Muscle layer of colon (tissue), 2 donors: ENCODE measurements at regions not wholly inside any gene's neighbourhood (a gene's known extent, or its start where the extent isn't known, plus 50 kb on each side); places are given as distances from the start of the nearest gene placed in this dataset.

ENCODE experiments used
- H3K27ac ChIP-seq: one replicate; pipeline ENCODE4 v1.7.0; 2013; ENCODE audit warnings: low read depth, mild to moderate bottlenecking, low read length, moderate library complexity
- H3K27me3 ChIP-seq, 2 donors: one replicate each; pipeline ENCODE4 v1.7.0; 2013; ENCODE audit warnings: low read length in 2 of 2, mild to moderate bottlenecking in 2 of 2; ENCODE audit not compliant: insufficient read depth in 2 of 2, control insufficient read depth in 1 of 2
- H3K36me3 ChIP-seq: one replicate; pipeline ENCODE4 v1.7.0; 2013; ENCODE audit warnings: mild to moderate bottlenecking, low read length; ENCODE audit not compliant: insufficient read depth
- H3K4me1 ChIP-seq: one replicate; pipeline ENCODE4 v1.7.0; 2013; ENCODE audit warnings: mild to moderate bottlenecking, low read length; ENCODE audit not compliant: insufficient read depth
- H3K4me3 ChIP-seq, 2 donors: one replicate each; pipeline ENCODE4 v1.7.0; 2013; ENCODE audit warnings: low read length in 2 of 2, low read depth in 1 of 2, mild to moderate bottlenecking in 1 of 2, moderate library complexity in 1 of 2
- H3K9ac ChIP-seq: one replicate; pipeline ENCODE4 v1.7.0; 2013; ENCODE audit warnings: low read length
- H3K9me3 ChIP-seq: one replicate; pipeline ENCODE4 v1.7.0; 2013; ENCODE audit warnings: mild to moderate bottlenecking, low read length
- donor health status: abdominal sarcoma.
- donor health status: Adenocarcinoma of cecum.

DNA sequence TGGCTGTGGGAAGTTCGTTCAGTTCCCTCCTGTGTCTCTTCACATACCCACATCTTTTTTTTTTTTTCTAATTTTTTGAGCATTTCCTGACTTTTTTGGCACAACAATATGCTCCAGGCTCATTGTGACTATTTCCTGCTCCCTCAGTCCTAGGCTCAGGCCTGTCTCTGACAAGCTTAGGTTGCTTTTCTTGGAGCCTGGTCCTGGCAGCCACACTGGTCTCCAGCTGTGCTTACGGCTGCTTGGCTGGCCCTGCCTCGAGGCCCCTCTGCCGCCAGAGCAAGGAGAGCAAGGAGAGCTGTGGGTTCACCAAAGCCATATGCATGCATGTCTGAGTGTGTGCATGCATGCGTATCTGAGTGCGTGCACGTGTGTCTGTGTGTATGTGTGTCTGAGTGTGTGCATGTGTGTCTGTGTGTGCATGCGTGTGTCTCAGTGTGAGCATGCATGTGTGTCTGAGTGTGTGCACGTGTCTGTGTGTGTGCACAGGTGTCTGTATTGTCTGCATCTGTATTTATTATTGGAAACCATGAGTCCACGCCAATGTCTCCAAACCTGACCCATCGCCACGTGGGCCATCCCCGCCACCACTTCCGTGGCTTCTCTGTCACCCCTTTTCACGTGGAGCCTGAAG lies 766.1 kb upstream of the SALL3 start:
- Histone ChIP-seq H3K9ac (no peak overlapping the region), H3K27ac (no peak overlapping the region), H3K4me1 (no peaks in the 10 kb centered on the region), H3K4me3 (no peak overlapping the region), H3K9me3 (no peaks in the 10 kb centered on the region), H3K27me3 (no peaks in the 10 kb centered on the region), H3K36me3 (no peaks in the 10 kb centered on the region)

DNA sequence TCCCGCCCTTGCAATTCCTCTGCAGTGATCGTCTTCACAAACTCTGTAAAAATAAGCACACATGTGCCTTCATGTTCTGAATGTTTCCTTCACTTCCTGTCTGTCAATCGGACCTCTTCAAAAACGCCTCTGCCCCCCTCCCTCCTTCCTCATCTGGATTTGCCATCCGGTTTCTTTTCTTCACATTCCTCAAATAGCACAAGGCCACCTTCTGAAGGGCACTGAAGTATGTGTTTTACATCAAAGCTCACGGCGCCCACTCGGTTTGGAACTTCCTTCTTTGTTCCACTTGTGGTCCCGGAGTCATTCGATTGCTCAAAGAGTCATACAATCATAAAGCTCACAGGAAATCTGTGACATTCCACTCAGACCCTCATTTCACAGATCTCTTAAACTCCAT lies 758.1 kb upstream of the SALL3 start:
- no peaks in the 10 kb centered on the region for H3K9me3 ChIP-seq
- no peak overlapping the region for H3K27ac ChIP-seq

DNA sequence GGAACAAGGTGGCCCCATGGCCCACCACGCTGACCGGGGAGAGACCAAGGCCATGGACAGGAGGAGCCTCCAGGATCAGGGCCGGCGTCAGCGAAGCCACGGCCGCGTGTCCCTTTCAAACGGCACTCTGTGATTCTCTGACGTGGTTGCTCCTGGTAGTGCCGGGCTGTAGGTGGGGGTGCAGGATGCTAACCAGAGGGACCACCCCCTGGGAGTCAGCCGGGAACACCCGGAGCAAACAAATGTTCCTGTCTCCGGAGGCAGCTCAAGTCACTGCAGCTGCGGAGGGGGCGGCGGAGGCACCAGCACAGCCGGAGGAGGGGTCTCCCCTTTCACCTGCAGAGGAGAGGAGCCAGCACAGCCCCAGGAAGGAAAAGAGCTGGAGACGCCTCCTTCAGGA lies 750.6 kb upstream of the SALL3 start:
- Histone ChIP-seq H3K9me3 (no peaks in the 10 kb centered on the region), H3K4me3 (no peak overlapping the region), H3K4me1 (no peaks in the 10 kb centered on the region), H3K27me3 (no peaks in the 10 kb centered on the region), H3K36me3 (no peaks in the 10 kb centered on the region), H3K9ac (no peak overlapping the region), H3K27ac (no peak overlapping the region)

More for the DNA sequence above, 758.1 kb upstream of the SALL3 start:
- no peak overlapping the region for H3K4me3 ChIP-seq
- no peaks in the 10 kb centered on the region for H3K36me3 ChIP-seq
- H3K9ac ChIP-seq = no peak overlapping the region
- H3K27me3 ChIP-seq = no peaks in the 10 kb centered on the region
- H3K4me1 ChIP-seq = no peaks in the 10 kb centered on the region

DNA sequence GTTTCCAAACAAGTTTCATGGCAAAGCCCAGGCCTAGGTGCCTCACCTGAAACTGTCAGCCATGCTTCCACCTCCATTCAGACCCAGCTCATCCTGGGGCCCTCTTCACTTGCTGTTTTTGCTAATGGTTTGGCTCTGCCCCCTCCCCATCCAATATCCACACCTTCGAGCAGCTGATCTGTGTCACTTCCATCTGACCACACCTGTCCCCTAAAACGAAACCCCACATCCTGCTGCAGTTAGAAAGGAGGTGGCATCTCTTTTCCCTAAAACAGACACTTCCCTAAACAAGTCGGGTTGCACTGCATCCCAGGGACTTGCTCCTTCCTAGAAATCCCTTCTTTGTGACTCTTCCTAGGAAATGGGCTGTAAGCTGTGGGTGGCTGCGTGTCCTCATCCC lies 748.7 kb upstream of the SALL3 start:
- no peaks in the 10 kb centered on the region for H3K27me3 ChIP-seq
- no peaks in the 10 kb centered on the region for H3K4me1 ChIP-seq
- no peak overlapping the region for H3K9ac ChIP-seq
- H3K27ac ChIP-seq = no peak overlapping the region
- H3K36me3 ChIP-seq = no peaks in the 10 kb centered on the region
- no peak overlapping the region for H3K4me3 ChIP-seq
- H3K9me3 ChIP-seq = no peaks in the 10 kb centered on the region

DNA sequence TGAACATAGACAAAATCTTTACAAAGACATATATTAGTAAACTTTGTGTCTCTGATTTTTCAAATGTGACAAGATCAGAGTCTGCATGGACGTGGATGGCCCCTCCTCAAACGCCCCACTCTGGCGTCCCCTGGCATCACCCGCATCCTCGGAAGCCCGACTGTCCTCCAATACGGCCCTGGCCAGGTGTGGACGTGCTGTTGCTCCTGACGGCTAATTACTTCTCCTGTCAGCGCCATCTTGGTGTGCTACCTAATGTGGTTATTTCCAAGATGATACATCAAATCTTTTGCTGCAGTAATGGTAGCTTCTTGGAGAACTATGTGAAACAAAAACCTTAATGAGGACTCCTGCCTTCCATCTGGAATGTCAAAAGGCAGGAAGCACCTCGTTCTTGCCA lies 747.4 kb upstream of the SALL3 start:
- no peaks in the 10 kb centered on the region for H3K36me3 ChIP-seq
- H3K9ac ChIP-seq = no peak overlapping the region
- no peak overlapping the region for H3K4me3 ChIP-seq
- H3K4me1 ChIP-seq = no peaks in the 10 kb centered on the region
- H3K9me3 ChIP-seq = no peaks in the 10 kb centered on the region
- no peak overlapping the region for H3K27ac ChIP-seq
- H3K27me3 ChIP-seq = no peaks in the 10 kb centered on the region

- Histone ChIP-seq H3K36me3 (no peaks in the 10 kb centered on the region), H3K27ac (no peak overlapping the region), H3K9me3 (no peaks in the 10 kb centered on the region), H3K9ac (no peak overlapping the region), H3K4me3 (no peak overlapping the region), H3K27me3 (no peaks in the 10 kb centered on the region), H3K4me1 (no peaks in the 10 kb centered on the region)
Measured at GRCh38 chr18:78237864-78238263, 741.8 kb upstream of the SALL3 start.

DNA sequence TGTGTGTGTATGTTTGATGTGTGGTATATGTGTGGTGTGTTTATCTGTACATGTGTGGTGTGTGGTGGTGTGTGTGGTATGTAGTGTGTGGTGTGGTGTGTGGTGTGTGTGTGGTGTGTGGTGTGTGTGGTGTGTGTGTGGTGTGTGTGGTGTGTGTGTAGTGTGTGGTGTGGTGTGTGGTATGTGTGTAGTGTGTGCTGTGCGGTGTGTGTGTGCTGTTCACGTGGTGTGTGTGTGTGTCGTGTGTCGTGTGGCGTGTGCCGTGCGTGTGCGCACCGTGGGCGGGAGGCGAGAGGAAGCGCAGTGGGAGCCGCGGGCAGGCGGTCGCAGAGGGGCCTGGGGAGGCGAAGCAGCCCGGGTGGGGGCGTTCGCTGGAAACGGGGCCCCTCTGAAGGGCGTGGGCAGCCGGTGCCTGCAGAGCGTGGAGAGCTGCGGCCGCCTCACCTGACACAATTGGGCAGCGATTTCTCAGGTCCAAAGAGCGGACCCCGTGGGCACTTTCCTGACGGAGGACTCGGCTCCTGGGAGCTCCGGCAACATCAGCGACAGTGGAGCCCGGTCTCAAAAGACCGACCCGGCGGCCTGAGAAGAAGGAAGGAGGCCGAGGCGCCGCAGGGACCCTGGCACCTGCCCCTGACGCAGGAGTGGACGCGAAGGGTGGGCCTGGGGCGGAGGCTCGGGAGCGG lies 741.1 kb upstream of the SALL3 start:
- Histone ChIP-seq H3K27me3 (no peaks in the 10 kb centered on the region), H3K4me3 (no peak overlapping the region), H3K4me1 (no peaks in the 10 kb centered on the region), H3K27ac (no peak overlapping the region), H3K9me3 (no peaks in the 10 kb centered on the region), H3K36me3 (no peaks in the 10 kb centered on the region), H3K9ac (no peak overlapping the region)

GRCh38 chr18:78239090-78239457 lies 740.5 kb upstream of the SALL3 start:
- Histone ChIP-seq H3K27ac (no peak overlapping the region), H3K36me3 (no peaks in the 10 kb centered on the region), H3K9me3 (no peaks in the 10 kb centered on the region), H3K4me3 (no peak overlapping the region), H3K27me3 (no peaks in the 10 kb centered on the region), H3K4me1 (no peaks in the 10 kb centered on the region), H3K9ac (no peak overlapping the region)

DNA sequence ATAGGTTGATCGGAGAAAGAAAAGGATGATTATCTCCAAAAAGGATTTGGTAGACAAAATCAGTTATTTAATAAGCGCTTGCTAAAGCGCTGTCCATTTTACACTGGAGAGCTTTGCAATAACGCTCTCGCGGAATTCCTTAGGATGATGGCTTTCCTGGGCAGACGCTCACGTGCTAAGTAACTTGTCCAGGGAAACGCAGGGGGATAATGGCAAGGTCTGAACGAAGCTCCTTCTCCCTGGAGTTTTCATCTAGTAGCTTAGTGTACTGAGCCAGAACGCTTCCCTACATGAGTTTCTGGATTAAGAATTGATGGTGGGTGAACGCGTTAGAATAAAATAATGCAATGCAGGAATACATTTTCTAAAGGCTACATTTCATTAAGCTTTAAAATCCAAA lies 739.5 kb upstream of the SALL3 start:
- no peaks in the 10 kb centered on the region for H3K27me3 ChIP-seq

GRCh38 chr18:78240627-78241252 lies 738.9 kb upstream of the SALL3 start:
- Histone ChIP-seq H3K9ac (no peak overlapping the region), H3K9me3 (no peaks in the 10 kb centered on the region), H3K27ac (no peak overlapping the region), H3K36me3 (no peaks in the 10 kb centered on the region), H3K27me3 (no peaks in the 10 kb centered on the region), H3K4me3 (no peak overlapping the region), H3K4me1 (no peaks in the 10 kb centered on the region)

More for the DNA sequence above, 739.5 kb upstream of the SALL3 start:
- Histone ChIP-seq H3K9me3 (no peaks in the 10 kb centered on the region), H3K9ac (no peak overlapping the region), H3K4me1 (no peaks in the 10 kb centered on the region), H3K36me3 (no peaks in the 10 kb centered on the region), H3K4me3 (no peak overlapping the region), H3K27ac (no peak overlapping the region)

DNA sequence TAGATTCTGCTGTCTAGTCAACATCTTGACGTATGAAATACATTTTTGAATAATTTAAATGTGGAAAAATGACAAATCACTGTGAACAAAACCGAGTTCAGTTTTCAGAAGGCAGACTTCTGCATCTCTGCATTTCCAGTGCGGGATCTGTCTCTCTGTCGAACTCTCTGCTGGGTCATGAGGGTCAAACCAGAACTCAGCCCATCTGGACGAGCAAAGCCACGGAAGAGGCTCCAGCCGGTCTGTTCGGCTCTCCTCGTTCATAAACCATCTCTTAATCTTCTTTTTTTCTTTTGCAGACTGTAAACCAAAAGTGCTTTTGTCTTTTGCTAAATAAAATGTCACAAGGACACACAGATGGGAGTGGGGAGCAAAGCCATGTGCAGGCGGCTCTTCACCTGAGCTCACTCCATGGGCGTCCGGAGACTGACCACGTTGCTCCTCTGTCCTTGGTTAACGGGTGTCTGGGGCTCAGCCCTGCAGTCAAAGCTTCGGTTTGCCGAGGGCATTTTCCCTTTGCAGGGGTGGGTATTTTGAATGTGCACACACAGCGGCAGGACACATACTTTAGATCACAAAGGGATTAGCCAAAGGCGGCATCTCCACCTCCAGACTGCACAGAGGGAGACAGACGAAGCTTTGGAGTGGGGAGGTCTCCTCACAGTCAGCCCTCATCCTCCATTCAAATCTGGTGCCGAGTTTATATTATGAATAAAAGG lies 737.9 kb upstream of the SALL3 start:
- no peak overlapping the region for H3K4me3 ChIP-seq
- H3K27me3 ChIP-seq = peaks cover 0 to 3% of the 10 kb centered on the region in 2 donors
- no peaks in the 10 kb centered on the region for H3K36me3 ChIP-seq
- no peak overlapping the region for H3K9ac ChIP-seq
- no peaks in the 10 kb centered on the region for H3K4me1 ChIP-seq
- no peaks in the 10 kb centered on the region for H3K9me3 ChIP-seq
- H3K27ac ChIP-seq = no peak overlapping the region
